ENCODE measurements at regions not wholly inside any gene's neighbourhood (a gene's known extent, or its start where the extent isn't known, plus 50 kb on each side); places are given as distances from the start of the nearest gene placed in this dataset.

DNA sequence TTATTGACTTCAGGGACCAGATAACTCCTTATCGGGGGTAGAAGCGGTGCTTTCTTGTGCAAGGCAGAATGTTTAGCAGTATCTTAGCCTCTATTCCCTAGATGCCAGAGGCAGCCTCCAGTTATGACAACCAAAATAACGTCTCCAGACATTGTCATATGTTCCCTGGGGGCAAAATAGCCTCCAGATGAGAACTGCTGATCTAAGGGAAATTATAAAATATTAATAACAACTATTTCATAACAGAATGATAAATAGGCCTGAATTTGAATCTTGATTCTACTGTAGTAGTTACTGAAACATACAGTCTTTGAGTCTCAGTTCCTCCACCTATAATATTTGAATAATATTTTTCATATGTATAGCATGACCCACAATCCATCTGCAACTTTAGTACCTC, 1431.3 kb downstream of the ZPLD1 start:
- TF ChIP-seq, protein P1, sequence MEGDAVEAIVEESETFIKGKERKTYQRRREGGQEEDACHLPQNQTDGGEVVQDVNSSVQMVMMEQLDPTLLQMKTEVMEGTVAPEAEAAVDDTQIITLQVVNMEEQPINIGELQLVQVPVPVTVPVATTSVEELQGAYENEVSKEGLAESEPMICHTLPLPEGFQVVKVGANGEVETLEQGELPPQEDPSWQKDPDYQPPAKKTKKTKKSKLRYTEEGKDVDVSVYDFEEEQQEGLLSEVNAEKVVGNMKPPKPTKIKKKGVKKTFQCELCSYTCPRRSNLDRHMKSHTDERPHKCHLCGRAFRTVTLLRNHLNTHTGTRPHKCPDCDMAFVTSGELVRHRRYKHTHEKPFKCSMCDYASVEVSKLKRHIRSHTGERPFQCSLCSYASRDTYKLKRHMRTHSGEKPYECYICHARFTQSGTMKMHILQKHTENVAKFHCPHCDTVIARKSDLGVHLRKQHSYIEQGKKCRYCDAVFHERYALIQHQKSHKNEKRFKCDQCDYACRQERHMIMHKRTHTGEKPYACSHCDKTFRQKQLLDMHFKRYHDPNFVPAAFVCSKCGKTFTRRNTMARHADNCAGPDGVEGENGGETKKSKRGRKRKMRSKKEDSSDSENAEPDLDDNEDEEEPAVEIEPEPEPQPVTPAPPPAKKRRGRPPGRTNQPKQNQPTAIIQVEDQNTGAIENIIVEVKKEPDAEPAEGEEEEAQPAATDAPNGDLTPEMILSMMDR (IDR thresholded peaks at IDR 0.05; ENCODE audit: low read depth, low read length), result no peak
- TF ChIP-seq, protein P2, sequence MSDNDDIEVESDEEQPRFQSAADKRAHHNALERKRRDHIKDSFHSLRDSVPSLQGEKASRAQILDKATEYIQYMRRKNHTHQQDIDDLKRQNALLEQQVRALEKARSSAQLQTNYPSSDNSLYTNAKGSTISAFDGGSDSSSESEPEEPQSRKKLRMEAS (IDR thresholded peaks at IDR 0.05; ENCODE audit: low read depth, low read length), result no peak

All from NB4 (cell line).